Osteocyte (in vitro differentiated cells): ENCODE measurements at regions not wholly inside any gene's neighbourhood (a gene's known extent, or its start where the extent isn't known, plus 50 kb on each side); places are given as distances from the start of the nearest gene placed in this dataset.
A peak's percentile ranks its signal among the peaks of the same experiment; 100 is the strongest.

ENCODE experiments used
- DNase-seq: peaks from one replicate; pipeline ENCODE4 v3.0.0; 2021; ENCODE audit warnings: mixed read lengths; ENCODE audit not compliant: unreplicated experiment; ENCODE audit errors: extremely low spot score
- H3K27ac Mint-ChIP-seq: one replicate; pipeline ENCODE4 v1.8.0; 2021; ENCODE audit warnings: mild to moderate bottlenecking, mixed read lengths; ENCODE audit not compliant: unreplicated experiment
- H3K27me3 Mint-ChIP-seq: one replicate; pipeline ENCODE4 v1.8.0; 2021; ENCODE audit warnings: mixed read lengths; ENCODE audit not compliant: unreplicated experiment
- H3K36me3 Mint-ChIP-seq: one replicate; pipeline ENCODE4 v1.8.0; 2021; ENCODE audit warnings: mixed read lengths; ENCODE audit not compliant: unreplicated experiment
- H3K4me1 Mint-ChIP-seq: one replicate; pipeline ENCODE4 v1.8.0; 2021; ENCODE audit warnings: mixed read lengths; ENCODE audit not compliant: unreplicated experiment
- H3K4me3 Mint-ChIP-seq: one replicate; pipeline ENCODE4 v1.8.0; 2021; ENCODE audit warnings: mild to moderate bottlenecking, moderate library complexity, mixed read lengths; ENCODE audit not compliant: unreplicated experiment
- H3K9me3 Mint-ChIP-seq: one replicate; pipeline ENCODE4 v1.8.0; 2021; ENCODE audit warnings: mixed read lengths; ENCODE audit not compliant: unreplicated experiment
- CTCF ChIP-seq: fragments of 200-600 bp; sonication (generic); IDR thresholded peaks from 2 replicates; pipeline ENCODE4 v1.5.0; 2021; ENCODE audit warnings: antibody characterized with exemption, mild to moderate bottlenecking, moderate library complexity

- no peak for TF ChIP-seq CTCF
- no peak for DNase-seq
- Mint-ChIP-seq H3K36me3 (no peaks in the 10 kb centered on the region), H3K4me1 (no peaks in the 10 kb centered on the region), H3K27ac (no peak overlapping the region), H3K9me3 (no peaks in the 10 kb centered on the region), H3K4me3 (no peak overlapping the region), H3K27me3 (peaks cover 48% of the 10 kb centered on the region)
These were observed 91.9 kb upstream of the PRKCQ start for GRCh38 chr10:6671976-6672375.

GRCh38 chr10:6669269-6669859 is 89.3 kb upstream of the PRKCQ start:
- no peak overlapping the region for H3K27ac Mint-ChIP-seq
- TF ChIP-seq CTCF: peak; percentile 75
- H3K4me3 Mint-ChIP-seq: no peak overlapping the region
- H3K4me1 Mint-ChIP-seq: no peaks in the 10 kb centered on the region
- H3K9me3 Mint-ChIP-seq: no peaks in the 10 kb centered on the region
- no peaks in the 10 kb centered on the region for H3K36me3 Mint-ChIP-seq
- no peak for DNase-seq
- peaks cover 49% of the 10 kb centered on the region for H3K27me3 Mint-ChIP-seq

- no peak for DNase-seq
- Mint-ChIP-seq H3K36me3 (no peaks in the 10 kb centered on the region), H3K4me3 (no peak overlapping the region), H3K27ac (no peak overlapping the region), H3K27me3 (peaks cover 43% of the 10 kb centered on the region), H3K9me3 (no peaks in the 10 kb centered on the region), H3K4me1 (no peaks in the 10 kb centered on the region)
- peak; percentile 63 for TF ChIP-seq CTCF
These were observed 87.7 kb upstream of the PRKCQ start for GRCh38 chr10:6667679-6668270.

GRCh38 chr10:6667150-6667549 is 87.1 kb upstream of the PRKCQ start:
- no peak overlapping the region for H3K4me3 Mint-ChIP-seq
- no peak for TF ChIP-seq CTCF
- H3K9me3 Mint-ChIP-seq: no peaks in the 10 kb centered on the region
- H3K36me3 Mint-ChIP-seq: no peaks in the 10 kb centered on the region
- H3K4me1 Mint-ChIP-seq: no peaks in the 10 kb centered on the region
- H3K27ac Mint-ChIP-seq: no peak overlapping the region
- DNase-seq: no peak
- peaks cover 40% of the 10 kb centered on the region for H3K27me3 Mint-ChIP-seq

- no peak for DNase-seq
- no peaks in the 10 kb centered on the region for H3K36me3 Mint-ChIP-seq
- H3K4me3 Mint-ChIP-seq: no peak overlapping the region
- peaks cover 33% of the 10 kb centered on the region for H3K27me3 Mint-ChIP-seq
- no peaks in the 10 kb centered on the region for H3K9me3 Mint-ChIP-seq
- no peak for TF ChIP-seq CTCF
- H3K4me1 Mint-ChIP-seq: no peaks in the 10 kb centered on the region
- no peak overlapping the region for H3K27ac Mint-ChIP-seq
These were observed 85.8 kb upstream of the PRKCQ start for GRCh38 chr10:6665847-6666246.
